HepG2 (cell line): ENCODE measurements at regions not wholly inside any gene's neighbourhood (a gene's known extent, or its start where the extent isn't known, plus 50 kb on each side); places are given as distances from the start of the nearest gene placed in this dataset.

Experiments
- CTCF ChIP-seq: sonication (generic); formaldehyde crosslinking; IDR thresholded peaks from 2 replicates; pipeline ENCODE4 v1.5.0; 2020; ENCODE audit warnings: mild to moderate bottlenecking, missing genetic modification reagents, moderate library complexity
- FOXM1 ChIP-seq: sonication (generic); formaldehyde crosslinking; IDR thresholded peaks from 2 replicates; pipeline ENCODE4 v1.5.0; 2020; ENCODE audit warnings: missing genetic modification reagents
- FOXP1 ChIP-seq, 2 experiments: fragments of 450-650 bp in 1 of 2; IDR thresholded peaks; 2 replicates each; pipeline ENCODE4 v1.6.1; 2017 to 2018; ENCODE audit warnings: antibody characterized with exemption in 1 of 2
- ISL2 ChIP-seq: sonication (generic); formaldehyde crosslinking; IDR thresholded peaks from 2 replicates; pipeline ENCODE4 v1.5.0; 2020; ENCODE audit warnings: missing genetic modification reagents
- KLF16 ChIP-seq, 2 experiments: sonication (generic) in 1 of 2; formaldehyde crosslinking in 1 of 2; IDR thresholded peaks; 2 replicates each; pipeline versions ENCODE4 v1.6.1 to v1.8.0; 2016 to 2023; ENCODE audit warnings: missing genetic modification reagents in 2 of 2, missing compliant biosample characterization in 1 of 2
- NFE2L1 ChIP-seq: sonication (generic); formaldehyde crosslinking; IDR thresholded peaks from 2 replicates; pipeline ENCODE4 v1.4.0; 2020; ENCODE audit warnings: missing genetic modification reagents, mild to moderate bottlenecking, borderline replicate concordance
- POLR2A ChIP-seq, 2 experiments: IDR thresholded peaks; 2 replicates each; pipeline ENCODE4 v1.6.1; 2011; ENCODE audit warnings: low read depth in 2 of 2, low read length in 2 of 2, mild to moderate bottlenecking in 1 of 2, moderate library complexity in 1 of 2; ENCODE audit not compliant: insufficient read depth in 1 of 2
- RFX1 ChIP-seq: fragments of 450-650 bp; IDR thresholded peaks from 2 replicates; pipeline ENCODE4 v1.6.1; 2017
- STAG1 ChIP-seq: sonication (generic); formaldehyde crosslinking; IDR thresholded peaks from 2 replicates; pipeline ENCODE4 v1.4.0; 2020; ENCODE audit warnings: missing genetic modification reagents
- ZNF674 ChIP-seq: sonication (generic); formaldehyde crosslinking; IDR thresholded peaks from 2 replicates; pipeline ENCODE4 v1.5.0; 2020; ENCODE audit warnings: low read depth, mild to moderate bottlenecking, missing genetic modification reagents
- ZNF703 ChIP-seq: sonication (generic); formaldehyde crosslinking; IDR thresholded peaks from 2 replicates; pipeline ENCODE4 v1.5.1; 2020; ENCODE audit warnings: missing genetic modification reagents, mild to moderate bottlenecking, moderate library complexity, borderline replicate concordance

GRCh38 chr1:192901500-192901899 is 92.7 kb downstream of the RGS2 start:
- TF ChIP-seq CTCF (CRISPR knock-in tag): no peak
- TF ChIP-seq ZNF703 (CRISPR knock-in tag): no peak
- TF ChIP-seq RFX1: no peak
- no peak for TF ChIP-seq ISL2 (CRISPR knock-in tag)
- TF ChIP-seq KLF16 (CRISPR knock-in tag; IDR thresholded peaks at IDR 0.05): no peak
- TF ChIP-seq NFE2L1 (CRISPR knock-in tag): no peak
- no peak for TF ChIP-seq FOXM1
- TF ChIP-seq ZNF674 (CRISPR knock-in tag): no peak
- TF ChIP-seq POLR2A (IDR thresholded peaks at IDR 0.05; ENCODE audit: insufficient read depth in 1 of 2, low read depth in 2 of 2, low read length in 2 of 2): no peak
- TF ChIP-seq STAG1: no peak
- TF ChIP-seq FOXP1 (IDR thresholded peaks at IDR 0.05): no peak
- TF ChIP-seq FOXP1 (CRISPR knock-in tag; IDR thresholded peaks at IDR 0.05): no peak
